MM.1S (cell line): ENCODE measurements at regions not wholly inside any gene's neighbourhood (a gene's known extent, or its start where the extent isn't known, plus 50 kb on each side); places are given as distances from the start of the nearest gene placed in this dataset.

Experiments
- EZH2 ChIP-seq: fragments of 300-600 bp; sonication (generic); optimal IDR thresholded peaks from 2 replicates; pipeline ENCODE3; 2017; ENCODE audit warnings: low read depth, mild to moderate bottlenecking, antibody characterized with exemption, low read length, mixed read lengths
- EZH2phosphoT487 ChIP-seq: fragments of 300-600 bp; sonication (generic); IDR thresholded peaks from 2 replicates; pipeline ENCODE4 v1.6.1; 2018; ENCODE audit warnings: antibody characterized with exemption, low read length
- TF ChIP-seq, protein P1 (sequence below): fragments of 300-600 bp; sonication (generic); IDR thresholded peaks from 2 replicates; pipeline ENCODE4 v1.5.1; 2016; ENCODE audit warnings: antibody characterized with exemption, low read length, mixed read lengths

DNA sequence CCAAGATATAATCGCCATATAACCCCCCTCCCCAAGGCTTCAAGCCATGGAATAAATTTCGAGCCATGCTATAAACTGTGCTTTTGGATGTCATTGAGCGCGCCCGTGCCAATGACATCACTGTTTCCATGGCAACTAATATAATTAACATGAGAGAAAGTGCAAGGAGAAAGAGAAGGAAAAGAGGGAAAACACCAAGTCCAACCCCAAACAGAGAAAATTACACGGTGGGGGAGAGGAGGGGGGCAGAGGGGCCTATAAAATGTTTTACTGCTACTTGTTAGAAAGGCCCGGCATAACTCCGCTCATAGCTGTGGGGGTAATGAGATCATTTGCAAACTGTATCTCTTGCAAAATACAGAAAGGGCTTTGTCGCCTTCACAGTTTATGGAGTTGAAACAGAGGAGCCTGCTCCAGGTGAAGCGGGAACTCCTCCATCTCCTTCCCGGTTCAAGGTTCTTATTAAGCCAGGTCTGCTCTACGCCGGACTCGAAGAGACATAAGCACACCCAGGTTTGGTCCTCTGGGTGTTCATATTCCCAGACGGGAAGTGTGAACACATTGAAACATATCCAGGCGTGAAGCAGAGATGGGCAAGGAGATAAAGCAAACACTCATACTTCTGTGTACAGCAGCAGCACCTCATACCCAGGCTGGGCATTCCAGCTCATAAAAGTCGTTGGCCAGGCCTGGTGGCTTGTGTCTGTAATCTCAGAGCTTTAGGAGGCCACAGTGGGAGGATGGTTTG, 99.1 kb upstream of the MAP1LC3B2 start:
- TF ChIP-seq, protein P1, sequence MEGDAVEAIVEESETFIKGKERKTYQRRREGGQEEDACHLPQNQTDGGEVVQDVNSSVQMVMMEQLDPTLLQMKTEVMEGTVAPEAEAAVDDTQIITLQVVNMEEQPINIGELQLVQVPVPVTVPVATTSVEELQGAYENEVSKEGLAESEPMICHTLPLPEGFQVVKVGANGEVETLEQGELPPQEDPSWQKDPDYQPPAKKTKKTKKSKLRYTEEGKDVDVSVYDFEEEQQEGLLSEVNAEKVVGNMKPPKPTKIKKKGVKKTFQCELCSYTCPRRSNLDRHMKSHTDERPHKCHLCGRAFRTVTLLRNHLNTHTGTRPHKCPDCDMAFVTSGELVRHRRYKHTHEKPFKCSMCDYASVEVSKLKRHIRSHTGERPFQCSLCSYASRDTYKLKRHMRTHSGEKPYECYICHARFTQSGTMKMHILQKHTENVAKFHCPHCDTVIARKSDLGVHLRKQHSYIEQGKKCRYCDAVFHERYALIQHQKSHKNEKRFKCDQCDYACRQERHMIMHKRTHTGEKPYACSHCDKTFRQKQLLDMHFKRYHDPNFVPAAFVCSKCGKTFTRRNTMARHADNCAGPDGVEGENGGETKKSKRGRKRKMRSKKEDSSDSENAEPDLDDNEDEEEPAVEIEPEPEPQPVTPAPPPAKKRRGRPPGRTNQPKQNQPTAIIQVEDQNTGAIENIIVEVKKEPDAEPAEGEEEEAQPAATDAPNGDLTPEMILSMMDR: no peak
- TF ChIP-seq EZH2phosphoT487 (no peak), EZH2 (no peak)
